HCEC 1CT (cell line): ENCODE measurements at regions not wholly inside any gene's neighbourhood (a gene's known extent, or its start where the extent isn't known, plus 50 kb on each side); places are given as distances from the start of the nearest gene placed in this dataset.
"Not testable (repeated sequence)": the region's sequence is repeated elsewhere in the genome, so short reads cannot be mapped to it uniquely, and the experiment has no call there.

Experiments used
- DNase-seq: peaks from one replicate; pipeline ENCODE4 v3.0.0-alpha.2; 2017

DNA sequence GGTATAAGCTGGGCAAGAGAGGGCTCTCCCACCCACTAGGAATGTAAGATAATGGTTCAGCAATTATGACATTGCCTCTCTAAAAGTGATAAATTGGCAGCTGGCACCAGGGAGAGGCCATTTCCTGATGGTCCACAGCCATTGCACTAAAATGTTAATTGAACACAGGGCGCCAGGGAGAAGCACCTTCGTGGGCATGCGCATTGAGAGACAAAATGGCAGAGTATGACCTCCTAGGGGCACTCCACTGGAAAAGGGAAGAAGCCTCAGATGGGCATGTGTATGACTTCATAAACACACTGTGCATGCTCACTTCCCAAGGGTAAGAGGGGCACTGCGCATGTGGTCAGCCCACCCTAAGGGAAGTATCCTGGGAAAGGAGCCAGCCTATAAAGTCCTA is 419.2 kb downstream of the AGTPBP1 start:
- no peak for DNase-seq

DNA sequence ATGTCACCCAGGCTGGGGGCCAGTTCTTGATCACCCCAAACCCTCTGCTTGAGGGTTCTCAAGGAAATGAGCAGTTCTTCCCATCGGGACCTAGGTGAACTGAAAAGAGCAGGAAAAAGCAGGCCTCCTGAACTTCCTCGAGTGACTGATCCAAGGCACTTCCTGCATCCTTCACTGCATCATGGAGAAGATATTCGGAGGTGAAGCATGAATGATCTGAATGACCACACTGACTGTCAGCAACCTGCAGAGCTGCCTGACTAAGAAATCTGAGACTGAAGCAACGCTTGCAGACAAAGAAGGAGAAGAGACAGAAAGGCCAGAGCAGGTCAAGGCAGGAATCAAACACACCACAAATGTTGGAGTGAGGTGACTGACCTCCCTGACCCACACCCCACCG is 420.2 kb downstream of the AGTPBP1 start:
- DNase-seq = no peak

DNA sequence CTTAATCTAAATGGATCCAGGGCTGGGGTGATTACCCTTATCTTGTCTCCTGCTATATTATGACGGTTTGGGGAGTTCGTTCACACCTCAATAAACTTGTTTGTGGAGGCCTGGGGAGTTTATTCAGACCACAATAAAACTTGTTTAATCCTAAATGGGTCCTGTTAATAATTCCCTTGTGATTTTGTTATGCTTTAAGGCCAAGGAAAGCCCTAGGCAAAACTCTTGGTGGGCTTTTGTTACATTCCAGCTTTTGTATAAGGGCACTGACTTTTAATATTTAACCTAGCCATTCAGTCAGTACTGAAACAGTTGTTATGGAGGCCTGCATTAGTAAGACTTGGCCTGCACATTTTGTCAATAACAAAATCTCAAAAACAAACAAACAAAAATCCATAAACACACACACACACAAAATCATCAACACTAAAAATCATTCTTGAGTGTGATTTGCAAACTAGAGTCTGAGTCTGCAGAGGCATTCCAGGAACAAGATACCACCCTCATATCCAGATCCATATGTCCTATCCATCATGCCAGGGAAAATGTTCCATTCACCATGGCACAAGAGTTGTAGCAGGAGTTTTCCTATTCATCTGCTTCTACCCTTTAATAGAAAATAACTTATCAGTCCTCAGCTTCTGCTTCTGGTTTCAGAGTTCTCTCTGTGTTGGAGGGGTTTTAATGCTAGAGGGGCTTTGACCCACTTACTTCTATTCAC is 421.7 kb downstream of the AGTPBP1 start:
- no peak for DNase-seq

DNA sequence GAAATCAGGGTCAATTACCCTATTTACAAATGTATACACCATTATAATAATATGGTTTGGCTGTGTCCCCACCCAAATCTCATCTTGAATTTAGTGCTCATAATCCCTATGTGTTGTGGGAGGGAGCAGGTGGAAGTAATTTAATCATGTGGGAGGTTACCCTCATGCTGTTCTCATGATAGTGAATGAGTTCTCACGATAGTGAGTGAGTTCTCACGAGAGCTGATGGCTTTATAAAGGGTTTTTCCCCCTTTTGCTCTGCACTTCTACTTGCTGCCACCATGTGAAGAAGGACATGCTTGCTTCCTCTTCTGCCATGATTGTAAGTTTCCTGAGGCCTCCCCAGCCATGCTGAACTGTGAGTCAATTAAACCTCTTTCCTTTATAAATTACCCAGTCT is 426.2 kb downstream of the AGTPBP1 start:
- DNase-seq = not testable (repeated sequence)

DNA sequence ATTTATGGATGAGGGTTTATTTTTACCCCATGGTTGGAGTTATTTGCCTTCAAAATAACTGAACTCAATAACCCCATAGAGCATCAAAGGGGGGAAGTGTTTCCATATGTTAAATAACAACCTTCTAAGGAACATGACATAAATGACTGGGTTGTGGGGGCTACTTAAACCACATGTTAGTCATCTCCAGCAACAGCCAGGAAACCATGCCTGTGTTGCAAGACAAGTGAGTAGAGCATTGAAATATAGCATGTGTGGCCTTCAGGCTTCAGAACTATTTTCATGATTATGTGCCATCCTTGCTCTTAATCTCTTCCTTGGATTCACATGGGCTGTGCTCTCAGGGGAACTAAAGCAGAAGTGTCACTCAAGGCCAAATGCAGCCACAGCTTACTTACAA is 431.2 kb downstream of the AGTPBP1 start:
- no peak for DNase-seq

DNA sequence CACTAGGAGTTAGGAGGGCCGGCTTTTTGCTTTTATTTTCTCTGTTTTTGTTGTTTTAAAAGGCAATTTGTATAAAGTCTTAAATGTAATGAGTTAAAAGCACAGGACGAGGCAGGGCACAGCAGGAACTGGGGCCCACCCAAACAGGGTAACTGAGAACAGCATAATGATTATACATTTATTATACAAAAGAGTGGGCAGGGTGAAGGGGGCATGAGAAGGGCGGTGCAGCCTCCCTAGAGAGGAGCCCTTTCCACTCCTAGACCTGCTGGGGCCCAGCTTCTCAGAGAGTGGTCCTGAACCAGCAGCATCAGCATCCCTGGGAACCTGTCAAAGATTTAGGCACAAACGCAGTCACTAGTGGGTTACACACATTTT is 438.0 kb downstream of the AGTPBP1 start:
- no peak for DNase-seq

DNA sequence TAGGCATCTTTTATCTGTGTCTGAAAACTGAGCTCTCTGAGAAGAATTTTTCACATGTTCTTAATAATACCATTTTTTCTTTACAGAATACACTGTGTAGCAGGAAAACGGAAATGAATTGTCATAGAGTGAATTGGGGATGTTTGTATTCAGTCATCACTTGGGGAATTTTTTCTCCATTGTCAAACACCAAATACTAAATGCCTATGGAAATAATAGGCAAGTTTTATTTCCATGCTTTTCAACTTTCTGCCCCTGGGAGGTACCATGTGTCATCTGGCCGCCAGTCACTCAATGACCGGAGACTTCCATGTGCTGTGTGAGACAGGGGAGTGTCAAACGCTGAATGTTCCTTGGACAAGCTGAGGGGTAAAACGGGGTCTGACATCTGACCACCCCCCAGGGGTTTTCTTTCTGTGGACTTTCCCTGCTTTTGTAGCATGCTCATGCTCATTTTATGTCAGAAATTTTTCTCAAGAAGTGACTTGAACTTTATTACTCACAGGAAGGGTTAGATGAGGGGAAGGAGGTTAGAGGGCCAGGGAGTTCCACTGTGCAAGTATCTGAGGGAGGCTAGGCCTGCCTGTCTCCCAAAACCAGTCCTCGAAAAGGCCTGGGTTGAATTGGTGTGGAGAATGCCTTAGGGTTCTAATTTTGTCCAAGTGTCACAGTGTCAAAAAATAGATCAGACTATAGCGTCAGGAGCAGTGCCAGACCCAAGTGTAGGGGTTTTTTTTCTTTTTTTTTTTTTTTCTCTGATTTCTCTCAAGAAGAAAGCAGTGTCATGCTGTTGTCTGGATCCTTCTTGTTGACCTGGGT is 438.6 kb downstream of the AGTPBP1 start:
- no peak for DNase-seq

DNA sequence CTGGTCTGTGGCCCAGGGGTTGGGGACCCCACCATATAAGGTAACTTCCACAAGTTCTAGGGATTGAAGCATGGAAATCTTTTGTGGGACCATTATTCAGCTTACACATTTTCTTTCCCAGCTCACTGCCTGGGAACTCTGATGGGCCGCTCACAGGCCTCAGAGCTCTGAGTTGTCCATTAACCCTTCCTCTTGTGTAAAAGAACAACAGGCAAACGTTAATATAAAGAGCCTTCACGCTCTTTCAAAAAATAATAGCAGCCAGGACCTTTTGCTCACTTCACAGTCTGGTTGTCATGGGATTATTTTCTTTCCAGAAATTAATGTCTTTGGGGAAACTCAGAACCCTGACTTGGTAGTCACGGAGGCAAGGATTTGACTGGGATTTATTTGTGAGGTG is 443.3 kb downstream of the AGTPBP1 start:
- no peak for DNase-seq

DNA sequence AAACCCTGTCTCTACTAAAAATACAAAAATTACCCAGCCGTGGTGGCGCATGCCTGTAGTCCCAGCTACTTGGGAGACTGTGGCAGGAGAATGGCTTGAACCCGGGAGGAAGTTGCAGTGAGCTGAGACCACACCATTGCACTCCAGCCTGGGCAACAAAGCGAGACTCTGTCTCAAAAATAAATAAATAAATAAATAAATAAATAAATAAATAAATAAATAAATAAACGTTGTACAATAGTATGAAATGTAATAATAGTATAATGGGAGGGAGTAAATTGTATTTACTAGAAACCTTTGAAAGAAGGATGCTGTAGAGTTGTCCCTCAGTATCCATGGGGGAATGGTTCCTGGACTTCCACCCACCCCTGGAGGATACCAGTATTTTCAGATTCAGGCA is 446.5 kb downstream of the AGTPBP1 start:
- not testable (repeated sequence) for DNase-seq

DNA sequence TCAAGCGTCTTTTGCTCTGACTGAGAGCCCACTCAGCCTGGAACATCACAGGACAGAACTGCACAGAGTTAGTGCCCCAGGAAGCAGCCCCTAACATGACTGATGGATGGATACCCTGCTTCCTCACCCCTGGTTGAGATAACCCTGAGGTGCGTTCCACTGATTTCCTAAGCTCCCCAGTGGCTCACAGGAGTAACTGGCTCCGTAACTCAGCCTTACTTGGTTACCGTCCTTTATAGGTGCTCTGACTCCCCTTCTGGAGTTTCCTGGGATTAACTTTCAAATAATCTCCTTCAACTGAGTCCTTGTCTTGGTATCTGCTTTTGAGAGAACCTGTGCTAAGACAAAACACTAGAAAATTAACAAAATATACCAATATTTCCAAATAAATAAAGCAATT is 449.5 kb downstream of the AGTPBP1 start:
- no peak for DNase-seq

DNA sequence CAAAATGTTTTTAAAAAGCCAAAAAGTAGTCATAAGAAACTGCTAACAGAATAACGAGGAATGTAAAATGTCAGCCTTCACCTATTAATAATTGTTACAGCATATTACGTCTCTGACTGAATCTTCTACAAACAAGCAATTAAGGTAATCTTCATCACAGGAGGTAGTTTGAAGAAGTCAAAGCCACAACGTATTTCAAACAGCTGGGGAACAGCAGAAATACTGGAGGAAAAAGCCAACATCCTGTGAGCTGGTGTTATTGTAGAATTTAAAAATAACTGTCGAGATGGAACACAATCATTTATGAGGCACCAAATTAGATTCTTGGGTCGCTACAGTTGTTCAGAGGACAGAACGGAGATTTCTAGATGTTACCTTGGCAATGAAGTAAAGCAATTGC is 450.5 kb downstream of the AGTPBP1 start:
- no peak for DNase-seq

DNA sequence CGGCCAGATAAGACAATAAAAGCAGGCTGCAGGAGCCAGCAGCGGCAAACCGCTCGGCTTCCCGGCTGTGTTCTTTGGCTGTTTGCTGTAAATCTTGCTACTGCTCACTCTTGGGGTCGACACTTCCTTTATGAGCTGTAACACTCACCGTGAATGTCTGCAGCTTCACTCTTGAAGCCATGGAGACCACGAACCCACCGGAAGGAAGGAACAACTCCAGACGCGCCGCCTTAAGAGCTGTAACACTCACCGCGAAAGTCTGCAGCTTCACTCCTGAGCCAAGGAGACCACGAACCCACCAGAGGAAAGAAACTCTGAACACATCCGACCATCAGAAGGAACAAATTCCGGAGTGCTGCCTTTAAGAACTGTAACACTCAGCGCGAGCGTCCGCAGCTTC is 451.7 kb downstream of the AGTPBP1 start:
- DNase-seq = no peak

DNA sequence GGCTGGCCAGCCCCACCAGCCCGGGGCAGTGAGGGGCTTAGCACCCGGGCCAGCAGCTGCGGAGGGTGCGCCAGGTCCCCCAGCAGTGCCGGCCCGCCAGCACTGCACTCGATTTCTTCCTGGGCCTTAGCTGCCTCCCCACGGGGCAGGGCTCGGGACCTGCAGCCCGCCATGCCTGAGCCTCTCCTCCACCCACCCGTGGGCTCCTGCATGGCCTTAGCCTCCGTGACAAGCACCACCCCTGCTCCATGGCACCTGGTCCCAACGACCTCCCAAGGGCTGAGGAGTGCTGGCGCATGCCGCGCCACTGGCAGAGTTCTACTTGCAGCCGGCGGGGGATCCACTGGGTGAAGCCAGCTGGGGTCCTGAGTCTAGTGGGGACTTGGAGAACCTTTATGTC is 452.6 kb downstream of the AGTPBP1 start:
- DNase-seq = no peak

DNA sequence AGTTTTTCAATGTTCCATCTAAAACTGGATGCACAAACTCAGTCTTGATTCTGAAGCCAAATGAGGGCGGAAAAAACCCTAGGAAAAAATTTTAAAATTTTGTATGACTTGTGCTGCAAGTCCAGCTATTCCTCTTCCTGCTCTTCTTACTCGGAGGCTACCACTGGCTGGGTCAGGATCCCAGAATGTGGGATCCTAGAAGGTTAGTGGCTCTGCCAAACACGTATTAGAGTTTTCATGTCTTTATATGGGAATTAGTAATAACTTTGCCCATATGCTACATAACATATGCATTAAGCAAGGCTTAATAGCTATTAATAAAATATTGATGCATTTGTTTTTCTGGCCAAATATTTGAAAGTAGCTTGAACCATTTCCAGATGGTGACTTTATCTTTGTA is 458.3 kb downstream of the AGTPBP1 start:
- DNase-seq = no peak

DNA sequence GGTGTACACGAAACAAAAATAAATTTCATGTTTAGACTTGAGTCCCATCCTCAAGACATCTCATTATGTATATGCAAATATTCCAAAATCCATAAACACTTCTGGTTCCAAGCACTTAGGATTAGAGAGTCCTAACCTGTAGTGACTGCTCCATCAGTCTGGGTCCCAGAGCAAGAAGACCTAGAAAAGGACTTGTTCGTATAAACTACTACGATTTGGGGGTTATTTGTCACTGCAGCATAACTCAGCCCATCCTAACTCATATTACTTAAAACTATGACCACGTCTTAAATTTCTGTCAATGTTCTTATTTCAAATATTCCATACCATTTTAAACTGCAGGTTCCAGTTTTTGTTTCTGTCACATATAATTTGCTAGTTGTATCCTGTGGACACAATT is 463.0 kb downstream of the AGTPBP1 start:
- no peak for DNase-seq

DNA sequence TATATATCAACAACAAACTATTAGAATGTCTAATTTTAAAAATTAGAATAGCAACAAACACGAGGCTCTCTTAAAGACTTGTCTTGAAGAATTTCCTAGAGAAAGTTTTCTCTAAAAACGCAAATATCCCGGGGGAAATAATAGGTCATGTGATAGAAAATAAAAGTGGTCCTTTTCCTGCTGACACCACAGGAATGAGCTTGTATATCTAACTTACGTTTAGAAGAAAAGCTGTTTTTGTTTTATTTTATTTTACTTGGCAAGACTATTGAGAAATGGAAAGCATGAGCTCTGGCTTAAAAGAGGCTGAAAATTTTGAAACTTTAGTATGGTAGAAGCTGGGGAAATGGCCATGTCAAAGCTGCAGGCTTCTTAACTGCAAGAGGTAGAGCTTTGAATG is 465.0 kb downstream of the AGTPBP1 start:
- no peak for DNase-seq

DNA sequence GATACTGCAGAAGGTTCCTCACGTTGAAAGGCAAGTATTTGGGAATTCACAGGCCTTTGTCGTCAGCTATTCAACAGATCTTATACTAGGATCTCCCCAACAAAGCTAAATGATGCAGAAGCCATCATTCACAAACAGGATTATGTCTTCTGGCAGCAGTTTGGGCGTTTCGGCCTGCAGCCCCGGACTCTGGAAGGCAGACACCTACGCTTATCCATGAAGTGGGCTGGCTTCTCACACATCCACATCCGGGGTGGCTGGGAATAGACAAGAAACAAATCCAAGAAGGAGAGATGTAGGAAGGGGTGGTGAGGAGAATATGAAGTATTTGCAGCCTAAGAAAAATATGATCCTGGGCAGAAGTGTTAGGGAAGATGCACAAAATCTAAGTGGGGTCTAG is 471.9 kb downstream of the AGTPBP1 start:
- no peak for DNase-seq

DNA sequence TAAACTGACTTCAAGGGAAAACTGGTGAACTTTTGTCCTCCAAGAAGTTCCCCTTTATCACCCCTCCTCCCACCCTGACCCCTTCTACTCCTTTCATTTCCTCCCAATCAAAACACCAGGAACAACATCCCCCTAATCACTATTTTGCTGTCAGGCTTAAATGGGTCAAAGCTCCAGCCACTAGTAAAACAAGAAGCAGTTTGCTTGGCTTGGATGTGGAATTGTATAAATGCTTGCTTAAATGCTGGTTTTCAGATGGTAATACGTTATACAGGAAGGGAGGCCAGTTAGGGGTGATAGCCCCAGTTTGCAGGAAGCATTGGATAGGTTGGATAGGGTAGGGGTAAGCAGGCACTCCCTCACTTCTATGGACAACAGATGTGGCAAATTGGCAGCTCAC is 473.6 kb downstream of the AGTPBP1 start:
- no peak for DNase-seq

DNA sequence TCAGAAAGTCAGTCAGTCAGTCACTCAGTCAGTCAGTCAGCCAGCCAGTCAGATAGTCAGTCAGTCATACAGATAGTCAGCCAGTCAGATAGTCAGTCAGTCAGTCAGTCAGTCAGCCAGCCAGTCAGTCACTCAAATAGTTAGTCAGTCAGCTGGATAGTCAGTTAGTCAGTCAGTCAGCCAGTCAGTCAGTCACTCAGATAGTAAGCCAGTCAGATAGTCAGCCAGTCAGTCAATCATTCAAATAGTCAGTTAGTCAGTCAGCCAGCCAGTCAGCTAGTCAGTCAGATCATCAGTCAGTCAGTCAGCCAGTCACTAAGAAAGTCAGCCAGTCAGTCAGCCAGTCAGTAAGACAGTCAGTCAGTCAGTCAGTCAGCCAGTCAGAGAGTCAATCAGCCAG is 477.1 kb downstream of the AGTPBP1 start:
- no peak for DNase-seq

DNA sequence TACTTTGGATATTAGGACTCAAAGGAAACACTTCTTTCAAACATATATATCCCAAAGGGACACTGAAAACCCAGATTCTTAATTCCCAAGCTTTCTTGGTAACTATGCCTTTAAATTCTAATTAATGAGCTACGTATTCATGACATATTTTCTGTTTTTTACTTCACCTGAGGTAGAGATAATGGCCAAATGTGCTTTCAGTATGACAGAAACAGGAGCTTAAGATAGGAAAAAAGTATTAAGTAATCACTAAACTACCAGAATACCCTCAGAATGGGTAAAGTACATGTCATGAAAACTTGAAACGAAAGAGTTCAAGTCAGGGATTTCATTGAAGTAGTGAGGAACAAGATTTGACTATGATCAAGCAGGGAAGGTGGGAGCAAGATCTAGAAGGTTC is 478.5 kb downstream of the AGTPBP1 start:
- no peak for DNase-seq

DNA sequence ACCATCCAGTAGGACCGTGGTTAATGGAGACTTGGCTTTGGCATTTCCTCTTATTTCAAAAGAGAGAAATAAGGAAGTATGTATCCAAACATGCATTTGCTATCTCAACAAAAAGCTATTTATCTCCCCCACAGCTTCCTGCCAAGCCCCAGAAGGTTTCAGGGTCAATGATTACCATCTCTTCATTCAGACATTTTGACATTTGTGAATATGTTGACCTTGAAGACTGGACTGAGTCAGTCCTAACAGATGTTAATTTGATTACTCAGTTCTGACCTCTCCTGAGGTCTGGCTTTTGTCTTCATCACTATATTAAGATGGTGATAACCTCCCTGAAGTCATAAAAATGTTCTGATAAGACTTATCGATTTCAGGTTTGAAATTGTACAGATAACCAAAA is 479.4 kb downstream of the AGTPBP1 start:
- no peak for DNase-seq

DNA sequence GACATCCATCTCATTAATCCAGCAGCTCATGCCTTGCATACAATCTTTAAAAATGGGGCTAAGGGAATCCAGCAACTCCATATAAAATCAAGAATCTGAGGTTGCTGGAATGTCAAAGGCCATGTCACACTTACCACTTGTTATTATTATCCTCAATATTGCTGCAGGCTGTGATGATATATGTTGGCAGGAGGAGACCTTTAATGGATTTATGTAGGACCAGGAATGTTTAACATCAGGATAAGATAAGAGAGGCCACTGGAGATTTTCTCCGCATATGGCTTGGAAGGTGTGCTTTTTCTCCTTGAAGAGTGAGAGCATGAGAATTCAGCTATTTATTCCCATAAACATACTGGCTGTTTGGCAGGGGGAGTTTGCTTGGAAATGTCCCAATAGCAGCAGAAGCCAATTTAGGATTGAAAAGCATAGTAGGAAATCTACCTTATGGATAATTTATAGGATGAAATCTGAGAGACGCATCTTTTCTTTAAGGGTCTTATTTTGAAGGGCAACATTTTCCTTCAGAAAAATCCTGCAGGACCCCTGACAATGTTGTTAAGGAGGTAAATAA is 481.4 kb downstream of the AGTPBP1 start:
- DNase-seq = no peak

DNA sequence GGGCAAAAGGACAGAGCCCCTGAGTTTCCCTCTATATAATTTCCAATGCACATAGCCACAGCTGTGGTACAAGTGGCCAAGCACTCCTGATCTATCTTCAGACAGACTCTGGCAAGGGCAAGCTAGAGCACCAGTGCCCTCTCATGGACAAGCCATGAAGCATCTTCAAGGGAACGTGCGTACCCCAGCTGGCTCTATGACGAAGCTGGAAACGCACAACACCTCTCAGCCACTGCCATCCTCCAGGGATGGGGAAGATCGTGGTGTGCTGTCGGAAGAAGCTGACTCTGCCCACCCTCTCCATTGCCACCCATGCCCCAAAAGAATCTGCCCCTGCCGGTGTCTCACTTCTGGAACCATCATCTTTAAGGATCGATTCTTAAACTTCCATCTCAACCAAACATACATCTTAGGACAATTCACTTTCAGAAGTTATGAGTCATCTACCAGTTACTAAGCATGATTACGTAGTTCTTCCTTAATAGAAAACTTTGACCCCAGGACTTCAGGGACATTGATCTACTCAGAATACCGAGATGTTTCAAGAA is 482.9 kb downstream of the AGTPBP1 start:
- no peak for DNase-seq

DNA sequence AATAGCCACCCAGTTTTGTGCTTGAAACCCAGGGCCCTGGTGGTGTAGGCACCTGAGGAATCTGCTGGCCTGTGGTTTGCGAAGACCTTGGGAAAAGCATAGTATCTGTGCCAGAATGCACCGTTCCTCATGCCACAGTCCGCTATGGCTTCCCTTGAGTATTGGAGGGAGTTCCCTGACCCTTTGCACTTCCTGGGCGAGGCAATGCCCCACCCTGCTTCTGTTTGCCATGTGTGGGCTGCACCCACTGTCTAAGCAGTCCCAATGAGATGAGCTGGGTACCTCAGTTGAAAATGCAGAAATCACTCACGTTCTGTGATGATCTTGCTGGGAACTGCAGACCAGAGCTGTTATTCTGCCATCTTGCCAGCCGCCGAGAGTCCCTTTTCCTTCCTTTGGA is 483.5 kb downstream of the AGTPBP1 start:
- no peak for DNase-seq
